ENCODE measurements at regions not wholly inside any gene's neighbourhood (a gene's known extent, or its start where the extent isn't known, plus 50 kb on each side); places are given as distances from the start of the nearest gene placed in this dataset.

DNA sequence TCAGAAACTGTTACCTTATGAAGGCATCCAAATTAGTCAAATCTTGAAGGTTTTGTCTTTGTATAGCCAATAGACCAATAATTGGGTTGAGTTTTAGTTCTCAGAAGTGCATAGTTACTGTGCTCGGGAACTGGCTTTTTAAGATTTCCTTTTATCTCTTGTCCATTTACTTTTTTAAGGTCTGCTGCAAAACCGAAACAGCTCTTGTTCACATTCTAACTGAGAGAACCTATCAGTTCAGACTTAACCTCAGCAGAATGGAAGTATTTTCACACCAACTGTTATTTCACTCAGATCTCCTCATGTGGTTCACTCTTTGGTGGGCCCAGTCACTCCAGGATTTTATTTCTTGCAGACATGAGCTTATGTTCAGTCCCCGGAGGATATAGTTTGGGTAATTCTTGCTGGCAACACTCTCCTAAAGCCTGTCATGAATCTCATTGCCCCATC, 55.5 kb downstream of the TPBG start:
- no peak overlapping the region for H3K4me3 ChIP-seq (ENCODE audit: low read depth, low read length)
- no peak for DNase-seq
- H3K27me3 ChIP-seq: no peaks in the 10 kb centered on the region
- no peaks in the 10 kb centered on the region for H3K4me1 ChIP-seq
- H3K9me3 ChIP-seq: no peaks in the 10 kb centered on the region
- TF ChIP-seq, protein P1, sequence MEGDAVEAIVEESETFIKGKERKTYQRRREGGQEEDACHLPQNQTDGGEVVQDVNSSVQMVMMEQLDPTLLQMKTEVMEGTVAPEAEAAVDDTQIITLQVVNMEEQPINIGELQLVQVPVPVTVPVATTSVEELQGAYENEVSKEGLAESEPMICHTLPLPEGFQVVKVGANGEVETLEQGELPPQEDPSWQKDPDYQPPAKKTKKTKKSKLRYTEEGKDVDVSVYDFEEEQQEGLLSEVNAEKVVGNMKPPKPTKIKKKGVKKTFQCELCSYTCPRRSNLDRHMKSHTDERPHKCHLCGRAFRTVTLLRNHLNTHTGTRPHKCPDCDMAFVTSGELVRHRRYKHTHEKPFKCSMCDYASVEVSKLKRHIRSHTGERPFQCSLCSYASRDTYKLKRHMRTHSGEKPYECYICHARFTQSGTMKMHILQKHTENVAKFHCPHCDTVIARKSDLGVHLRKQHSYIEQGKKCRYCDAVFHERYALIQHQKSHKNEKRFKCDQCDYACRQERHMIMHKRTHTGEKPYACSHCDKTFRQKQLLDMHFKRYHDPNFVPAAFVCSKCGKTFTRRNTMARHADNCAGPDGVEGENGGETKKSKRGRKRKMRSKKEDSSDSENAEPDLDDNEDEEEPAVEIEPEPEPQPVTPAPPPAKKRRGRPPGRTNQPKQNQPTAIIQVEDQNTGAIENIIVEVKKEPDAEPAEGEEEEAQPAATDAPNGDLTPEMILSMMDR (IDR thresholded peaks at IDR 0.05; ENCODE audit: low read depth, low read length): no peak
- H3K36me3 ChIP-seq: no peaks in the 10 kb centered on the region

DNA sequence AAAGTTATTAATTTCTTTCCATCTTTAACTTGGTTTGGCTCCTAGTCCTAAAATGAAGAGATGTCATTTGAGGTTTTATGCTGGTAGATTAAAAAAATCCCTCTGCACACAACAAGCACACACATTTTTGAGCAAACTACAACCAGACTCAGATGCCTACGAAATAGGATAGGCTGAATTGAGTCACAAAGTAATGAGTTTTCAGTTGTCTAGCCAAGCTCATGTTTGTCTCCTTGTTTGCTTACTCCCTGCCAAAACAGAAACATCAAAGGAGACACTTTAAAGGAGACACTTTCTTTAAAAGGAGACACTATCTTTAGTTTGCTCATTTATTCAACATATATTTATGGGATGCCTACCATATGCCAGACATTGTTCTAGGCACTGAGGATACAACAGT, 56.2 kb downstream of the TPBG start:
- H3K4me3 ChIP-seq (ENCODE audit: low read depth, low read length): no peak overlapping the region

GRCh38 chr6:82430611-82431010, 67.0 kb downstream of the TPBG start:
- TF ChIP-seq, protein P1 (IDR thresholded peaks at IDR 0.05; ENCODE audit: low read depth, low read length): no peak
- H3K36me3 ChIP-seq: no peaks in the 10 kb centered on the region
- no peaks in the 10 kb centered on the region for H3K27me3 ChIP-seq

More for the DNA sequence above, 56.2 kb downstream of the TPBG start:
- no peak for DNase-seq
- TF ChIP-seq, protein P1 (IDR thresholded peaks at IDR 0.05; ENCODE audit: low read depth, low read length): no peak
- Histone ChIP-seq H3K27me3 (no peaks in the 10 kb centered on the region), H3K9me3 (no peaks in the 10 kb centered on the region), H3K4me1 (no peaks in the 10 kb centered on the region), H3K36me3 (no peaks in the 10 kb centered on the region)

DNA sequence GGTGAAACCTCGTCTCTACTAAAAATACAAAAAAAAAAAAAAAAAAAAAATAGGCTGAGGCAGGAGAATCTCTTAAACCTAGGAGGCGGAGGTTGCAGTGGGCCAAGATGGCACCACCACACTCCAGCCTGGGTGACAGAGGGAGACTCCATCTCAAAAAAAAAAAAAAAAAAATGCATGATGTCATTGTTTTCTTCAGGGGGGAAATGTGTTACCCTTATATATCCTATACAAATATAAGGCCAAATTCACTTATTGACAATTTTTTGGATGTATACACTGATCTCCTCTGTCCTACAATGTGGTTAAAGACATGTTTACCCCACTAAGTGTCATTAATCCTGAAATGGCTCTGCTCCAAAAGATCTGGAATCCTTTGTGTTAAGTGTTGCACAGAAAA, 73.1 kb downstream of the TPBG start:
- no peak for DNase-seq
- Histone ChIP-seq H3K9me3 (no peaks in the 10 kb centered on the region), H3K4me3 (ENCODE audit: low read depth, low read length) (no peak overlapping the region), H3K36me3 (no peaks in the 10 kb centered on the region), H3K4me1 (no peaks in the 10 kb centered on the region; the same call in 1 of the 2 replicates), H3K27me3 (no peaks in the 10 kb centered on the region)
- TF ChIP-seq, protein P1 (IDR thresholded peaks at IDR 0.05; ENCODE audit: low read depth, low read length): no peak

More at GRCh38 chr6:82430611-82431010, 67.0 kb downstream of the TPBG start:
- no peaks in the 10 kb centered on the region for H3K9me3 ChIP-seq
- H3K4me3 ChIP-seq (ENCODE audit: low read depth, low read length): no peak overlapping the region
- no peaks in the 10 kb centered on the region for H3K4me1 ChIP-seq
- DNase-seq: no peak

GRCh38 chr6:82437701-82438100, 74.1 kb downstream of the TPBG start:
- no peaks in the 10 kb centered on the region for H3K27me3 ChIP-seq
- H3K4me1 ChIP-seq: no peaks in the 10 kb centered on the region; the same call in 1 of the 2 replicates
- no peaks in the 10 kb centered on the region for H3K36me3 ChIP-seq
- no peak for DNase-seq
- H3K9me3 ChIP-seq: no peaks in the 10 kb centered on the region
- TF ChIP-seq, protein P1 (IDR thresholded peaks at IDR 0.05; ENCODE audit: low read depth, low read length): no peak
- no peak overlapping the region for H3K4me3 ChIP-seq (ENCODE audit: low read depth, low read length)

DNA sequence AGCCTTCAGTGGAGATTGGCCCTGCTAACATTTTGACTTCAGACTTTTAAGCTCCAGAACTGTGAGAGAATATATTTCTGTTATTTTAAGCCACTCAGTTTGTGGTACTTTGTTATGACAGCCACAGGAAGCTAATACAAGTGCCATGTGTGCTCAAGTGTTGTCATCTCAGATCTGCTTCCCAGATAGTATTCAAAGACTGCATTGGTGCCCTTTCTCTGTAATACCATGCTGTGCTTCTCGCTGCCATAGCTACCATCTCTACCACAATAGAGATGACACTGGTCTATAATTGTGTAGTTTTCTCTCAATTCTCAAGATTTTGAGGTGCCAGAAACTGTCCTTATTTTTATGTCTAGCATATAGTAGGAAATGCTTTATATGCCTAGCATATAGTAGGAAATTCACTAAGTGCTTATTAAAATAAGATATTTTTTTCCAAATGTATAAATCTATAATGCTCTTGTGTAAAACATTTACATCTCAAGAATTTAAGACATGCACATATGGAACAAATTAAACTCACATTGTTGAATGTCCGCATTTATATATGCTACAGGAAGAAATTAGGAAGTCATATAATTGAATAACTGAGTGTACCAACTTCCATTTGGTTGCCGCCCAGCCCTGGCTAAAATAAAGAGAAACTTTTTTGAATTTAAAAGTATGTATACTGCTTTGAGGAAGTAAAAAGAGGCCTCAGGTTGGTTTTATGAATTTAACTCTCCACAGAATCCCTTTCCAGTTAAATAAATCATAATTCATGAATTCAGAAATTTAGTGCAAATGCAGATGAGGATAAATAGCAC, 77.6 kb downstream of the TPBG start:
- Histone ChIP-seq H3K27me3 (no peaks in the 10 kb centered on the region), H3K4me1 (no peaks in the 10 kb centered on the region; the same call in 1 of the 2 replicates), H3K9me3 (no peaks in the 10 kb centered on the region), H3K36me3 (no peaks in the 10 kb centered on the region), H3K4me3 (ENCODE audit: low read depth, low read length) (no peak overlapping the region)
- TF ChIP-seq, protein P1 (IDR thresholded peaks at IDR 0.05; ENCODE audit: low read depth, low read length): no peak
- DNase-seq: no peak

Data from BE2C (cell line).